Spleen (tissue), 11 donors: ENCODE measurements at regions not wholly inside any gene's neighbourhood (a gene's known extent, or its start where the extent isn't known, plus 50 kb on each side); places are given as distances from the start of the nearest gene placed in this dataset.

Source experiments
- DNase-seq: peaks from one replicate; pipeline ENCODE4 v3.0.0-alpha.2; 2020
- H3K27ac ChIP-seq, 8 donors: fragments of 200-600 bp; sonication (generic) in 7 of 8; 1 replicate in 4 of 8; 2 replicates in 4 of 8; pipeline versions ENCODE4 v1.5.0 to v1.8.0; 2016 to 2021; ENCODE audit warnings: inconsistent platforms in 4 of 8, mild to moderate bottlenecking in 4 of 8, moderate library complexity in 1 of 8
- H3K27me3 ChIP-seq, 7 donors: fragments of 200-600 bp; sonication (generic) in 6 of 7; replicated peaks in 1 of 7; 1 replicate in 4 of 7; 2 replicates in 3 of 7; pipeline versions ENCODE4 v1.5.0 to v1.8.0; 2016 to 2021; ENCODE audit warnings: inconsistent platforms in 3 of 7, mild to moderate bottlenecking in 1 of 7
- H3K36me3 ChIP-seq, 6 donors: fragments of 200-600 bp; sonication (generic) in 5 of 6; 1 replicate in 4 of 6; 2 replicates in 2 of 6; pipeline versions ENCODE4 v1.5.0 to v1.8.0; 2016 to 2021; ENCODE audit warnings: inconsistent platforms in 2 of 6
- H3K4me1 ChIP-seq, 6 donors: fragments of 200-600 bp; sonication (generic) in 5 of 6; 1 replicate in 3 of 6; 2 replicates in 3 of 6; pipeline versions ENCODE4 v1.5.0 to v1.8.0; 2016 to 2021; ENCODE audit warnings: inconsistent platforms in 3 of 6
- H3K4me3 ChIP-seq, 8 donors: fragments of 200-600 bp; sonication (generic) in 7 of 8; 1 replicate in 4 of 8; 2 replicates in 4 of 8; pipeline versions ENCODE4 v1.5.0 to v1.8.0; 2016 to 2021; ENCODE audit warnings: inconsistent platforms in 4 of 8, mild to moderate bottlenecking in 4 of 8, moderate library complexity in 2 of 8
- H3K9me3 ChIP-seq, 8 donors: fragments of 200-600 bp; sonication (generic) in 7 of 8; 1 replicate in 4 of 8; 2 replicates in 4 of 8; pipeline versions ENCODE4 v1.5.0 to v1.8.0; 2016 to 2021; ENCODE audit warnings: inconsistent platforms in 4 of 8
- CTCF ChIP-seq, 11 experiments: fragments of 200-600 bp in 7 of 11; fragments of 450-650 bp in 4 of 11; sonication (generic) in 4 of 11; IDR thresholded peaks in 8 of 11; conservative IDR thresholded peaks in 3 of 11; 1 replicate in 7 of 11; 2 replicates in 4 of 11; pipeline versions ENCODE4 v1.4.0 to v1.8.0; 2016 to 2021; ENCODE audit warnings: antibody characterized with exemption in 11 of 11, inconsistent platforms in 4 of 11, mild to moderate bottlenecking in 1 of 11
- POLR2A ChIP-seq, 3 donors: fragments of 450-650 bp; IDR thresholded peaks; one replicate each; pipeline ENCODE4 v1.5.1; 2017; ENCODE audit warnings: antibody characterized with exemption in 3 of 3, mild to moderate bottlenecking in 1 of 3
- POLR2AphosphoS5 ChIP-seq, 3 donors: sonication (generic); formaldehyde crosslinking; IDR thresholded peaks; one replicate each; pipeline ENCODE4 v1.5.1; 2017; ENCODE audit warnings: antibody characterized with exemption in 3 of 3
- WGBS, 5 donors: extraction: QIAGEN DNeasy Blood & Tissue Kit in 3 of 5; methylation state at CpG; one replicate each; pipeline versions ENCODE4 v1.1.5 to v1.1.7; 2013 to 2018; 5-methylcytosine and 5-hydroxymethylcytosine counted together
- intact Hi-C: fragments of 100-400 bp; cut with DNase I; formaldehyde crosslinking; loops from one replicate; pipeline ENCODE4 v1.15.0; 2023; ENCODE audit warnings: low total_unique reads
- donor health status: healthy with polysubstance abuse.
- donor health status: DM: no; HTN: no; CAD: no; lungs with moderate emphysema.
- donor health status: DM: no; HTN: no; CAD: no.
- donor health status: Bipolar disorder and iron deficiency.
- donor health status: healthy.
- donor health status: DM: no; HTN: no; CAD: no.
- donor health status: DM: yes; HTN: yes; CAD: no.

DNA sequence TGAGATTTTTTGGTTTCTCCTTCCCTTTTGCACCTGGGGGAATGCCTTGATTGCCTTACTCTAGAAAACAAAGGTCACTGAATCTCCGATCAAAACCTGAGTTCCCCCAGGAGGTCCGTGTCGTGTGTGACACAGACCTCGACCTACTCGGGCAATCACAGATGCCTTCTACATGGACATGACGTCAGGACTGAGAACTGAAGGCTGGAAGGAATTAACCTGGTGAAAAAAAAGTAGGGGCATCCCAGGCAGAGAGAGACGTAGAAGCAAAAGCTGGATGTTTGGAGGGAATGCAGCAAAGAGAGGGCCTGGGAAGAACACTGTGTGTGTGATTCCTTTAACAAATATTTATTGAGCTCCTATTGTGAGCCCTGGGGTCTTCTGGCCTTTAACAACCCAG lies 178.0 kb downstream of the PRDM2 start:
- TF ChIP-seq CTCF (IDR thresholded peaks at IDR 0.05 in 8 of 11, conservative IDR thresholded peaks at IDR 0.05 in 3 of 11) = no peak
- TF ChIP-seq POLR2A (IDR thresholded peaks at IDR 0.05) = no peak
- no peak for TF ChIP-seq POLR2AphosphoS5 (IDR thresholded peaks at IDR 0.05)
- no peaks in the 10 kb centered on the region for H3K4me1 ChIP-seq
- intact Hi-C loops = no loop called here
- WGBS, 5 donors = 69 to 81% (median 75%) methylated on average over 7 of the region's 7 CpGs
- H3K4me3 ChIP-seq = no peak overlapping the region
- H3K27ac ChIP-seq = no peak overlapping the region
- no peak for DNase-seq
- H3K9me3 ChIP-seq = peaks cover 0 to 2% (median 0%) of the 10 kb centered on the region in 8 donors
- peaks cover 0 to 64% (median 5%) of the 10 kb centered on the region in 7 donors for H3K27me3 ChIP-seq
- no peaks in the 10 kb centered on the region for H3K36me3 ChIP-seq

DNA sequence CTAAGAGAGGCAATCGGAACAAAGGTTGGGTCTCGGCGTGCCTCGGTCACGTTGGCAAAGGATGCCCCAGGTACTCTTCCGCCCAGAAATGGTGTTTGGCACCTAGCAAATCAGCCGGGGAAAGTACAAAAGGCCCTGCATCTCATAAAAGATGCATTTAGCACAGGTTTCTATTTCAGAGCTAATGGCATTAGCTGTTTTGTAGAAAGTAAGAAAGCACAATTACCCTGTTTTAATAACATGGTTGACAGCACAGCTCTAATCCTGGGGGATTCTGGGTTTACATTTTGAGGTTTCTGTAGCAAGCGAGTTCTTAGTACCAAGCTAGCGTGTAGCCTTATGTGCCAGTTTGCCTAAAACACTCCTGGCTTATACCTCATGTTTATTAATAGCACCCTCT lies 178.5 kb downstream of the PRDM2 start:
- no peak overlapping the region for H3K27ac ChIP-seq
- DNase-seq = no peak
- H3K27me3 ChIP-seq = peaks cover 0 to 63% (median 5%) of the 10 kb centered on the region in 7 donors
- H3K4me1 ChIP-seq = no peaks in the 10 kb centered on the region
- no peak overlapping the region for H3K4me3 ChIP-seq
- 84 to 90% (median 87%) methylated on average over 9 of the region's 9 CpGs for WGBS, 5 donors
- no peaks in the 10 kb centered on the region for H3K36me3 ChIP-seq
- TF ChIP-seq CTCF (IDR thresholded peaks at IDR 0.05 in 8 of 11, conservative IDR thresholded peaks at IDR 0.05 in 3 of 11) = no peak
- no peak for TF ChIP-seq POLR2A (IDR thresholded peaks at IDR 0.05)
- TF ChIP-seq POLR2AphosphoS5 (IDR thresholded peaks at IDR 0.05) = no peak
- intact Hi-C loops = no loop called here
- peaks cover 0 to 2% (median 0%) of the 10 kb centered on the region in 8 donors for H3K9me3 ChIP-seq

DNA sequence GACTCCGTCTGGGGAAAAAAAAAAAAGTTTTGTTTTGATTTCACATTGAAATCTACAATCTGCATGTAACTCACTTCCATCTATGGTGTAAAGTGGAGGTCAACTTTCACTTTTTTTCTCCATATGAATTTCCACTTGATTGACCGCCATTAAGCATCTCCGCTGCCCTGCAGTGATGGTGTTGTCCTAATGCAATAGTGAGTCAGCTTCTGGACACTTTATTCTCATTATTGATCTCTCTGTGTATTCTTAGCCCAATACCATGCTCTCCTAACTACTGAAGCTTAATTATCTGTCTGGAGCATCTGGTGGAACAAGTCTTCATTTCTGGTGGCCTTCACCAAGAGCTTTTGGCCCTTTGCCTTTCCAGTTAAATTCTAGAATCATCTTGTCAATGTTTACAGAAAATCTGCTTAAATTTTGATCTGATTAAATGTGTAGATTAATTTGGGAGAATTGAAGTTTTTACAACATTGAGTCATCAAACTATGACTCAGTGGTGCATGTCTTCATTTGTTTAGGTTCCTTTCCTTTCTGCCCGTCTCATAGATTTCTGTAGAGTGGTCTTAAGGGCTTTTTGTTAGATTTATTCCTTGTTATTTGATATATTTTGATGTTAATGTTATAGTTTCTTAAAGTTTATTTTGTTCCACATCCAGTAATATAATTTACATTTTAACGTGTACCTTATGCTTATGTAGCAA lies 181.5 kb downstream of the PRDM2 start:
- DNase-seq = no peak
- Histone ChIP-seq H3K27ac (no peak overlapping the region), H3K9me3 (peaks cover 0 to under 1% (median 0%) of the 10 kb centered on the region in 8 donors), H3K36me3 (no peaks in the 10 kb centered on the region), H3K4me1 (no peaks in the 10 kb centered on the region), H3K4me3 (no peak overlapping the region), H3K27me3 (peaks cover 0 to 67% (median under 1%) of the 10 kb centered on the region in 7 donors)
- WGBS, 5 donors = 75 to 92% (median 90%) methylated on average over 4 to 5 of the region's 5 CpGs
- TF ChIP-seq POLR2AphosphoS5 (IDR thresholded peaks at IDR 0.05) = no peak
- TF ChIP-seq POLR2A (IDR thresholded peaks at IDR 0.05) = no peak
- no peak for TF ChIP-seq CTCF (IDR thresholded peaks at IDR 0.05 in 8 of 11, conservative IDR thresholded peaks at IDR 0.05 in 3 of 11)
- intact Hi-C loops = no loop called here

DNA sequence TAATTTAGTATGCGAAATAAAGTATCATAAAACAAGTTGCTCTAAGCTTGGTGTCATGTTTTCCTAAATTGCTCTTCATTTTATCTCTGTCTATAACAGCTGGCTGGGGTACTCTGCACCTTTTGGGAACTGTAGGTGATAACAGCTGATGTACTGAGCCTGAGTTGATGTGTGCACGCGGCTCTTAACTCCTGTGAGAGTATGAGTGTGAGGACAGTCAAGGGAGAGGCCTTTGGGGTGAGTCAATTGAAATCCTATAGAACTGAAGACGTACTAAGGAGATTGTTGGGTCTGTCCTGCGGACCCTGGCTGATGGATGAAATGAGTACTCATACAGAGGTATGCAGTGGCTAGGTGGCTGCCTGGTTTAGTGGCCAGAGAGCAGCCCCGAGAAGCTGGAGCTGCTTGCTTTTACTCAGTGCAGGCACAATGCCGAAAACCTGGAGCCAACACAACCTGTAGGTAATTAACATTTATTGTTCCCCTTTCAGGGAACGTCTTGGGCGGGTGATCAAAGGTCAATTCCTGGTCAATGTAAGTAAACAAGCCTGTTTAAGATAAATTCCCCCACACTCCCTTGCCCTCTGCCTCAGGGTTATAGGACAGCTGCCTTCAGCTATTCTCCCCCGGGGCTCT lies 188.5 kb downstream of the PRDM2 start:
- intact Hi-C loops = no loop called here
- TF ChIP-seq POLR2A (IDR thresholded peaks at IDR 0.05) = no peak
- Histone ChIP-seq H3K9me3 (peaks cover 0 to 21% (median 12%) of the 10 kb centered on the region in 8 donors), H3K4me3 (no peak overlapping the region), H3K36me3 (no peaks in the 10 kb centered on the region), H3K4me1 (peaks cover 0 to 14% (median 5%) of the 10 kb centered on the region in 6 donors), H3K27me3 (peaks cover 0 to 100% (median 58%) of the 10 kb centered on the region in 7 donors), H3K27ac (no peak overlapping the region)
- WGBS, 5 donors = 31 to 40% (median 39%) methylated on average over 10 of the region's 10 CpGs
- DNase-seq = no peak
